ENCODE measurements at regions not wholly inside any gene's neighbourhood (a gene's known extent, or its start where the extent isn't known, plus 50 kb on each side); places are given as distances from the start of the nearest gene placed in this dataset.

DNA sequence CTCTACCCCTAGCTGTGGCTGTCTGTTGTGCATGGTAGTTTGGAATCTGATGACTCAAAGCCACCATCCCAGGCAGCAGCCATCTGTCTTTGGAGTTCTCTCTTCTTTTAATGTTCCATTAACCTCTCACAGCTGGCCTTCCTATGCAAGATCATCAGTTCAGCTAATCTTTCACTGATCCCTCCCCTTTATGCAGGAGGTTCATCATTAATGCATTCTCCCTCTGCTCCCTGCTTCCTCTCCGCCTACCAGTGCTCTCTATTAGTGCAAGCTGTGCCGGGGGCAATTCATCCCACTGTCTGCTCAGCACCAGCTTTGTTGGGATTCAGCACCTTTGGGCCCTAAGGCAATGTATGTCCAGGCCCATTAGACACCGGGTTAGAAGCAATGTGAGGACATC lies 413.0 kb upstream of the LRRC4C start:
- TF ChIP-seq POLR2A (IDR thresholded peaks at IDR 0.05; ENCODE audit: low read depth, low read length) (no peak), CTCF (IDR thresholded peaks at IDR 0.05; ENCODE audit: extremely low read depth in 1 of 2, insufficient read depth in 1 of 2, low read depth in 1 of 2, low read length in 2 of 2) (no peak), POLR2AphosphoS5 (IDR thresholded peaks at IDR 0.05; ENCODE audit: insufficient read depth, low read depth, low read length) (no peak), EZH2 (IDR thresholded peaks at IDR 0.05; ENCODE audit: borderline replicate concordance, low read depth, low read length, severe bottlenecking) (no peak), MAX (IDR thresholded peaks at IDR 0.05; ENCODE audit: insufficient read depth, insufficient read length) (no peak), FOS (IDR thresholded peaks at IDR 0.05; ENCODE audit: borderline replicate concordance, insufficient read depth, low read length) (no peak)

All from endothelial cell of umbilical vein (primary cell).